Adrenal gland (tissue), 5 donors: ENCODE measurements at regions not wholly inside any gene's neighbourhood (a gene's known extent, or its start where the extent isn't known, plus 50 kb on each side); places are given as distances from the start of the nearest gene placed in this dataset.

Experiments
- POLR2A ChIP-seq, 2 donors: fragments of 450-650 bp; IDR thresholded peaks; one replicate each; pipeline ENCODE4 v1.6.1; 2017; ENCODE audit warnings: antibody characterized with exemption in 2 of 2, mild to moderate bottlenecking in 2 of 2, moderate library complexity in 1 of 2
- TF ChIP-seq, protein P1 (sequence below), 6 experiments: fragments of 450-650 bp in 4 of 6; fragments of 200-600 bp in 2 of 6; sonication (generic) in 1 of 6; IDR thresholded peaks; 1 replicate in 5 of 6; 2 replicates in 1 of 6; pipeline versions ENCODE4 v1.5.1 to v1.8.0; 2016 to 2021; ENCODE audit warnings: antibody characterized with exemption in 6 of 6, mild to moderate bottlenecking in 2 of 6, moderate library complexity in 1 of 6
- donor health status: DM: no; HTN: no; CAD: no.

DNA sequence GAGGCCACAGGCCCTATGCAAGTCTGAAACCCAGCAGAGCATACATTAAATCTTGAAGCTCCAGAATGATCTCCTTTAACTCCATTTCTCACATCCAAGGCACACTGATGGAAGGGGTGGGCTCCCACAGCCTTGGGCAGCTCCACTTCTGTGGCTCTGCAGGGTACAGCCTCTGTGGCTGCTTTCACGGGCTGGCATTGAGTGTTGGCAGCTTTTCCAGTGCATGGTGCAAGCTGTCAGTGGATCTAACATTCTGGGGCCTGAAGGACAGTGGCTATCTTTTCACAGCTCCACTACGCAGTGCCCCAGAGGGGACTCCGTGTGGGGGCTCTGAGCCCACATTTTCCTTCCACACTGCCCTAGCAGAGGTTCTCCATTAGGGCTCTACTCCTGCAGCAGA is 265.7 kb upstream of the MAGI2 start:
- TF ChIP-seq, protein P1, sequence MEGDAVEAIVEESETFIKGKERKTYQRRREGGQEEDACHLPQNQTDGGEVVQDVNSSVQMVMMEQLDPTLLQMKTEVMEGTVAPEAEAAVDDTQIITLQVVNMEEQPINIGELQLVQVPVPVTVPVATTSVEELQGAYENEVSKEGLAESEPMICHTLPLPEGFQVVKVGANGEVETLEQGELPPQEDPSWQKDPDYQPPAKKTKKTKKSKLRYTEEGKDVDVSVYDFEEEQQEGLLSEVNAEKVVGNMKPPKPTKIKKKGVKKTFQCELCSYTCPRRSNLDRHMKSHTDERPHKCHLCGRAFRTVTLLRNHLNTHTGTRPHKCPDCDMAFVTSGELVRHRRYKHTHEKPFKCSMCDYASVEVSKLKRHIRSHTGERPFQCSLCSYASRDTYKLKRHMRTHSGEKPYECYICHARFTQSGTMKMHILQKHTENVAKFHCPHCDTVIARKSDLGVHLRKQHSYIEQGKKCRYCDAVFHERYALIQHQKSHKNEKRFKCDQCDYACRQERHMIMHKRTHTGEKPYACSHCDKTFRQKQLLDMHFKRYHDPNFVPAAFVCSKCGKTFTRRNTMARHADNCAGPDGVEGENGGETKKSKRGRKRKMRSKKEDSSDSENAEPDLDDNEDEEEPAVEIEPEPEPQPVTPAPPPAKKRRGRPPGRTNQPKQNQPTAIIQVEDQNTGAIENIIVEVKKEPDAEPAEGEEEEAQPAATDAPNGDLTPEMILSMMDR (IDR thresholded peaks at IDR 0.05), result no peak
- no peak for TF ChIP-seq POLR2A (IDR thresholded peaks at IDR 0.05)
